Upper lobe of left lung (tissue), 4 donors: ENCODE measurements at regions not wholly inside any gene's neighbourhood (a gene's known extent, or its start where the extent isn't known, plus 50 kb on each side); places are given as distances from the start of the nearest gene placed in this dataset.

Source experiments
- CTCF ChIP-seq, 6 experiments: fragments of 450-650 bp in 4 of 6; fragments of 200-600 bp in 2 of 6; sonication (generic) in 2 of 6; IDR thresholded peaks; one replicate each; pipeline ENCODE4 v1.5.1; 2016 to 2019; ENCODE audit warnings: antibody characterized with exemption in 6 of 6
- POLR2A ChIP-seq, 4 donors: fragments of 450-650 bp; IDR thresholded peaks; one replicate each; pipeline ENCODE4 v1.5.1; 2016 to 2017; ENCODE audit warnings: antibody characterized with exemption in 4 of 4, mild to moderate bottlenecking in 2 of 4

DNA sequence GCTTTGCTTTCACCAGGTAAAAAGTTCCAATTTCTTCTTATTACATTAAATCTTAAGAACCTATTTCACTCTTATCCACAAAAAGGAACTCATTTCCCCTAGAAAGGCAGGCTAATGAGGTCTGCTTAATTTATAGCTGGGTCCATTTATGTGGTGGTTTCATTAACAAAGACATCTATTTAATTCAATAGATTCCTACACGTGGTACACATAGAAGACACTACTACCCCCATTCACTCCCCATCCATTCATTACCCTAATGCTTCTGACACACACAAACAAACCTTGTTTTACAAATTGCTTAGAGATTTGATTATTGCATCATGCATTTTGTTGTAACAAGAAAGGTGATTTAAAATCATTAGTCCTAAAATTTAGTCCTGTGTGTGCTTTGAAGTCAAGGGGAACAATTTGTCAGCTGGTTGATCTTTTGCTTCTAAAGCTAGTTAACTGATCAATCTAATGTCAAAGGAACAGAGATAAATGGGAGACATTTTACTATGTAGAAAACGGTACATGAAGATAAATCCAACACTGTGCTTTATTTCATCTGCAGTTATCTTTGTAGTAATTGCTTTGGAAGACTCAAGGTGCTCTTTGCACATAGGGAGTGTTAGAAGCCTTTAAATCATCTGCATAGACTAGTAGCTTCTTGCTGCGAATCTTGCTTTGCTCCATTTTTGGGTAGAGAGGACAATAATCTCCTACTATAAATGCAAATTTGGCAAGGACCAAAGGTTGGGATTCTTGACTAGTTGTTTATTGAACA, 379.2 kb downstream of the CDH11 start:
- TF ChIP-seq CTCF (IDR thresholded peaks at IDR 0.05) (no peak), POLR2A (IDR thresholded peaks at IDR 0.05) (no peak)
